IMR-90 (cell line): ENCODE measurements at regions not wholly inside any gene's neighbourhood (a gene's known extent, or its start where the extent isn't known, plus 50 kb on each side); places are given as distances from the start of the nearest gene placed in this dataset.

Experiments
- ATAC-seq: fragments of 200-7000 bp; cut with Tn5 transposase; 2 replicates; pipeline ENCODE4 v1.9.1; 2020; ENCODE audit warnings: low read depth, mild to moderate bottlenecking, moderate library complexity
- BruUV-seq: library from RNA; stranded (reverse); fragments of 400-500 nt; replicated peaks from 2 replicates; lab custom pipeline; 2021; lab: Mats Ljungman, UMichigan
- CTCF ChIA-PET: fragments of 300-600 bp; formaldehyde crosslinking; extraction: SDS; loops from one replicate; lab custom pipeline; 2021; ENCODE audit warnings: antibody characterized with exemption; lab: Yijun Ruan, JAX
- POLR2A ChIA-PET: fragments of 300-600 bp; sonication (Branson Sonifier 250); formaldehyde crosslinking; loops from one replicate; lab custom pipeline; 2022; ENCODE audit warnings: antibody characterized with exemption; ENCODE audit not compliant: unreplicated experiment; lab: Charles Lee
- DNase-seq: peaks from one replicate; pipeline ENCODE4 v3.0.0; 2013
- H2AFZ ChIP-seq: replicated peaks from 2 replicates; pipeline ENCODE3; 2013; ENCODE audit warnings: low read length, mild to moderate bottlenecking; ENCODE audit not compliant: poor library complexity
- H2AK5ac ChIP-seq: 2 replicates; pipeline ENCODE4 v1.6.1; 2013; ENCODE audit warnings: low read depth, low read length, inconsistent platforms
- H2AK9ac ChIP-seq: replicated peaks from 2 replicates; pipeline ENCODE3; 2013; ENCODE audit warnings: mild to moderate bottlenecking, low read depth, low read length, moderate library complexity; ENCODE audit not compliant: poor library complexity
- H2BK120ac ChIP-seq: 2 replicates; pipeline ENCODE4 v1.6.1; 2013; ENCODE audit warnings: low read depth, low read length, inconsistent platforms
- H2BK15ac ChIP-seq: 3 replicates; pipeline ENCODE4 v1.6.1; 2013; ENCODE audit warnings: low read depth, low read length, inconsistent platforms
- H2BK20ac ChIP-seq: 2 replicates; pipeline ENCODE4 v1.6.1; 2013; ENCODE audit warnings: low read depth, mild to moderate bottlenecking, inconsistent platforms, low read length, moderate library complexity
- H2BK5ac ChIP-seq: 2 replicates; pipeline ENCODE4 v1.6.1; 2013; ENCODE audit warnings: mild to moderate bottlenecking, low read depth, low read length, inconsistent platforms; ENCODE audit not compliant: poor library complexity, severe bottlenecking
- H3K14ac ChIP-seq: replicated peaks from 2 replicates; pipeline ENCODE4 v1.6.1; 2013; ENCODE audit warnings: low read depth, low read length, inconsistent platforms
- H3K18ac ChIP-seq: 2 replicates; pipeline ENCODE4 v1.6.1; 2013; ENCODE audit warnings: low read depth, low read length, control low read depth
- H3K23ac ChIP-seq: 2 replicates; pipeline ENCODE4 v1.6.1; 2013; ENCODE audit warnings: low read depth, low read length, inconsistent platforms
- H3K27ac ChIP-seq: 2 replicates; pipeline ENCODE4 v1.5.1; 2013; ENCODE audit warnings: mild to moderate bottlenecking, control low read depth, low read length; ENCODE audit not compliant: insufficient read depth
- H3K27me3 ChIP-seq: 2 replicates; pipeline ENCODE4 v1.6.1; 2013; ENCODE audit warnings: low read length; ENCODE audit not compliant: control insufficient read depth, insufficient read depth
- H3K36me3 ChIP-seq: 2 replicates; pipeline ENCODE4 v1.6.1; 2013; ENCODE audit warnings: low read length, mixed read lengths; ENCODE audit not compliant: control insufficient read depth, insufficient read depth
- H3K4ac ChIP-seq: 2 replicates; pipeline ENCODE4 v1.6.1; 2013; ENCODE audit warnings: low read depth, low read length, inconsistent platforms
- H3K4me1 ChIP-seq: 2 replicates; pipeline ENCODE4 v1.6.1; 2013; ENCODE audit warnings: low read length, mixed read lengths; ENCODE audit not compliant: control insufficient read depth, insufficient read depth
- H3K4me2 ChIP-seq: 2 replicates; pipeline ENCODE4 v1.6.1; 2013; ENCODE audit warnings: low read depth, mild to moderate bottlenecking, control low read depth, low read length, moderate library complexity
- H3K4me3 ChIP-seq: 2 replicates; pipeline ENCODE4 v1.5.1; 2013; ENCODE audit warnings: low read depth, mild to moderate bottlenecking, control low read depth, low read length, moderate library complexity; ENCODE audit not compliant: insufficient read depth
- H3K56ac ChIP-seq: 2 replicates; pipeline ENCODE4 v1.6.1; 2013; ENCODE audit warnings: low read length, inconsistent platforms; ENCODE audit not compliant: insufficient read depth; ENCODE audit errors: extremely low read depth
- H3K79me1 ChIP-seq, 2 experiments: 2 replicates each; pipeline ENCODE4 v1.6.1; 2013; ENCODE audit warnings: low read length in 2 of 2, inconsistent platforms in 1 of 2, low read depth in 1 of 2
- H3K9ac ChIP-seq: 2 replicates; pipeline ENCODE4 v1.6.1; 2013; ENCODE audit warnings: low read depth, low read length, control low read depth
- H3K9me1 ChIP-seq: 2 replicates; pipeline ENCODE4 v1.6.1; 2013; ENCODE audit warnings: low read length, inconsistent platforms; ENCODE audit not compliant: insufficient read depth
- H3K9me3 ChIP-seq: 2 replicates; pipeline ENCODE4 v1.6.1; 2013; ENCODE audit warnings: low read length; ENCODE audit not compliant: control insufficient read depth, insufficient read depth
- H4K20me1 ChIP-seq: 2 replicates; pipeline ENCODE4 v1.6.1; 2013; ENCODE audit warnings: low read length, inconsistent platforms; ENCODE audit not compliant: insufficient read depth
- H4K5ac ChIP-seq: 2 replicates; pipeline ENCODE4 v1.6.1; 2013; ENCODE audit warnings: mild to moderate bottlenecking, low read depth, low read length, control low read depth
- H4K8ac ChIP-seq, 2 experiments: 2 replicates each; pipeline ENCODE4 v1.6.1; 2013; ENCODE audit warnings: low read depth in 2 of 2, low read length in 2 of 2, control low read depth in 1 of 2, inconsistent platforms in 1 of 2
- H4K91ac ChIP-seq: 2 replicates; pipeline ENCODE4 v1.6.1; 2013; ENCODE audit warnings: low read depth, low read length, inconsistent platforms; ENCODE audit not compliant: insufficient read depth
- BHLHE40 ChIP-seq: fragments of 150-350 bp; IDR thresholded peaks from 2 replicates; pipeline ENCODE4 v1.6.1; 2016; ENCODE audit warnings: mild to moderate bottlenecking, low read depth, low read length
- CEBPB ChIP-seq: IDR thresholded peaks from 2 replicates; pipeline ENCODE4 v1.6.1; 2012; ENCODE audit warnings: low read depth, low read length, improper control_type of control experiment
- CHD1 ChIP-seq: IDR thresholded peaks from 2 replicates; pipeline ENCODE4 v1.6.1; 2012; ENCODE audit warnings: low read depth, low read length, improper control_type of control experiment
- CTCF ChIP-seq: conservative IDR thresholded peaks from 2 replicates; pipeline ENCODE4 v1.5.1; 2012; ENCODE audit warnings: mild to moderate bottlenecking, low read depth, low read length, improper control_type of control experiment
- MAZ ChIP-seq: IDR thresholded peaks from 2 replicates; pipeline ENCODE4 v1.6.1; 2012; ENCODE audit warnings: low read depth, mild to moderate bottlenecking, low read length, improper control_type of control experiment, moderate library complexity, borderline replicate concordance
- MXI1 ChIP-seq: IDR thresholded peaks from 2 replicates; pipeline ENCODE4 v1.6.1; 2012; ENCODE audit warnings: low read depth, mild to moderate bottlenecking, low read length, moderate library complexity, borderline replicate concordance
- NFE2L2 ChIP-seq: fragments of 150-350 bp; IDR thresholded peaks from 2 replicates; pipeline ENCODE4 v1.6.1; 2016; ENCODE audit warnings: low read depth, mild to moderate bottlenecking, low read length
- POLR2A ChIP-seq: IDR thresholded peaks from 2 replicates; pipeline ENCODE4 v1.6.1; 2012; ENCODE audit warnings: mild to moderate bottlenecking, low read depth, low read length
- RAD21 ChIP-seq: IDR thresholded peaks from 2 replicates; pipeline ENCODE4 v1.6.1; 2012; ENCODE audit warnings: low read length, improper control_type of control experiment
- RCOR1 ChIP-seq: IDR thresholded peaks from 2 replicates; pipeline ENCODE4 v1.6.1; 2012; ENCODE audit warnings: mild to moderate bottlenecking, low read length, improper control_type of control experiment; ENCODE audit not compliant: insufficient replicate concordance
- SMC3 ChIP-seq: fragments of 150-350 bp; IDR thresholded peaks from 2 replicates; pipeline ENCODE4 v1.6.1; 2016; ENCODE audit warnings: low read depth, mild to moderate bottlenecking, antibody characterized with exemption, low read length, moderate library complexity
- WGBS, 2 experiments: methylation state at CpG; one replicate each; pipeline versions ENCODE4 v1.1.5 to v1.1.7; 2013; ENCODE audit warnings: missing lambda C conversion rate in 2 of 2; ENCODE audit not compliant: insufficient read length in 1 of 2; ENCODE audit errors: extremely low coverage in 2 of 2; 5-methylcytosine and 5-hydroxymethylcytosine counted together
- dilution Hi-C: fragments of 300-500 bp; cut with HindIII; formaldehyde crosslinking; loops from one replicate; pipeline ENCODE4 v1.14.3; 2018; ENCODE audit warnings: low sequenced_read_pairs; ENCODE audit not compliant: unreplicated experiment
- in situ Hi-C: fragments of 300-500 bp; cut with MboI; formaldehyde crosslinking; loops from 3 replicates; pipeline ENCODE4 v1.14.3; 2019; ENCODE audit warnings: low sequenced_read_pairs, inconsistent platforms, mixed read lengths
- intact Hi-C: fragments of 100-400 bp; cut with micrococcal nuclease; formaldehyde crosslinking; loops from 2 replicates; pipeline ENCODE4 v1.10.0; 2022
- TF ChIP-seq, protein P1 (sequence below): fragments of 150-350 bp; IDR thresholded peaks from 2 replicates; pipeline ENCODE4 v1.6.1; 2017; ENCODE audit warnings: mild to moderate bottlenecking, antibody characterized with exemption, low read length, low read depth

DNA sequence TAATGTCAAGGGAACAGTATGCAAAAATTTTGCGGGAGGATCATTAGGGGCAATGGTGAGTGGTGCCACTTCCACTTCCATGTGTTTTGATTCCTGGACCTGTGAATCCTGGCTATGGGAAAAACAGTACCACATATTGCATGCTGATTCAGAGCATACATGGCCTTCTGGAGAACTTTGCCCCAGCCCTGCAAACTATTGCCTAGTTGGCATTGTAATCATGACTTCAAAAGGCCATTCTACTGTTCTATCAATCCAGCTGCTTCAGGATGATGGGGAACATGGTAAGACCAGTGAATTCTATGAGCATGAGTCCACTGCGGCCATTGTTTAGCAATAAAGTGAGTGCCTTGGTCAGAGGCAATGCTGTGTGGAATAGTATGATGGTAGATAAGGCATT lies 75.3 kb upstream of the ZC3H15 start:
- Histone ChIP-seq H3K27me3 (no peaks in the 10 kb centered on the region), H3K79me1 (no peaks in the 10 kb centered on the region), H3K36me3 (no peaks in the 10 kb centered on the region), H2AFZ (no peak overlapping the region), H3K9me3 (no peaks in the 10 kb centered on the region), H3K4me2 (no peak overlapping the region), H4K91ac (no peak overlapping the region), H2BK15ac (no peak overlapping the region), H4K8ac (no peak overlapping the region), H3K4me3 (no peak overlapping the region), H4K20me1 (no peaks in the 10 kb centered on the region), H3K4ac (no peak overlapping the region), H3K9me1 (no peaks in the 10 kb centered on the region), H2BK5ac (no peak overlapping the region), H3K14ac (no peak overlapping the region), H3K18ac (no peak overlapping the region), H2AK5ac (no peak overlapping the region), H2BK120ac (no peak overlapping the region), H3K27ac (no peak overlapping the region), H3K9ac (no peak overlapping the region), H2AK9ac (no peak overlapping the region), H4K5ac (no peak overlapping the region), H3K23ac (no peak overlapping the region), H3K4me1 (no peaks in the 10 kb centered on the region), H2BK20ac (no peak overlapping the region), H3K56ac (no peak overlapping the region)
- dilution Hi-C loops = no loop called here
- in situ Hi-C loops = no loop called here
- TF ChIP-seq, protein P1, sequence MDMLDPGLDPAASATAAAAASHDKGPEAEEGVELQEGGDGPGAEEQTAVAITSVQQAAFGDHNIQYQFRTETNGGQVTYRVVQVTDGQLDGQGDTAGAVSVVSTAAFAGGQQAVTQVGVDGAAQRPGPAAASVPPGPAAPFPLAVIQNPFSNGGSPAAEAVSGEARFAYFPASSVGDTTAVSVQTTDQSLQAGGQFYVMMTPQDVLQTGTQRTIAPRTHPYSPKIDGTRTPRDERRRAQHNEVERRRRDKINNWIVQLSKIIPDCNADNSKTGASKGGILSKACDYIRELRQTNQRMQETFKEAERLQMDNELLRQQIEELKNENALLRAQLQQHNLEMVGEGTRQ = no peak
- no peak for TF ChIP-seq RCOR1
- no peak for TF ChIP-seq CEBPB
- TF ChIP-seq MAZ = no peak
- no peak for TF ChIP-seq NFE2L2
- TF ChIP-seq SMC3 = no peak
- no peak for TF ChIP-seq CHD1
- no peak for TF ChIP-seq BHLHE40
- no peak for TF ChIP-seq RAD21
- TF ChIP-seq CTCF = no peak
- TF ChIP-seq POLR2A = no peak
- TF ChIP-seq MXI1 = no peak
- no peak for ATAC-seq
- WGBS, 2 experiments = 100% methylated on average over 2 of the region's 2 CpGs; no CpG with 5 or more reads in 1 of the 2 experiments
- intact Hi-C loops = no loop called here
- no peak for DNase-seq
- ChIA-PET POLR2A (no interaction called here), CTCF (no interaction called here)
- no TSS peak for BruUV-seq
